Stimulated activated naive CD8-positive, alpha-beta T cell treated with anti-CD3 and anti-CD28 coated beads, Interleukin-15, Interleukin-2, amounts not matched to agents 100 U/mL and 50 U/mL, for 24 hours (primary cell): ENCODE measurements at regions not wholly inside any gene's neighbourhood (a gene's known extent, or its start where the extent isn't known, plus 50 kb on each side); places are given as distances from the start of the nearest gene placed in this dataset.
"Not testable (repeated sequence)": the region's sequence is repeated elsewhere in the genome, so short reads cannot be mapped to it uniquely, and the experiment has no call there.

Source experiments
- ATAC-seq: fragments of 150-1000 bp; cut with Tn5 transposase; one replicate; pipeline ENCODE4 v1.10.0; 2021
- DNase-seq: peaks from one replicate; pipeline ENCODE4 v3.0.0; 2021

DNA sequence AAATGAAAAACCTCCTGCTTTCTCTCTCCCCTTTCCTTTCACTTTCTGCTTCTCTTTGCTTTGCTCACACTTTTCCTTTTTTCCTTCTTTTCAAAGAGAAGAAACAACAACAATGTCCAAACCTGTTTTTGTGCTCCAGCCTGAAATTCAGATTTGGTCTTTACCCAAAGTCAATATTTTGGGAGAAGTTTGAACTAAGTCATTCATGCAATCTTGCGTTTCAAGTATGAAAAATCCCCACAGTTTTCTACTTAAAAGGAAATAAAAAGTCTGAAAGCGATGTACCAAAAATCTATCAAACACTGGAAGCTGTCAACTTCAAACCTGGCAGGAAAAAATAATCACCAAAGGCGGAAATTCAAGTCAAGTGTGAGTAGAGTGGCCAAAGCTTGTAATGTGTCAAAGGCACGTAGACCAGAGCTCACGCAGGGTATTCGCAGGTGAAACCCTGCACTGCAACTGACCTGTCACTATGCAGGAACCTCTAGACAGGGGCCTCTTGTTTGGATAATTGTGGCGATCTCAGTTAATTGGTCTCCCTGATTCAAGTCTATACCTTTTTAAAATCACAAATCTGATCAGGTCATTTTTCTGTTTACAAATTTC lies 118.8 kb upstream of the GALNT15 start:
- ATAC-seq: no peak
- DNase-seq: no peak

DNA sequence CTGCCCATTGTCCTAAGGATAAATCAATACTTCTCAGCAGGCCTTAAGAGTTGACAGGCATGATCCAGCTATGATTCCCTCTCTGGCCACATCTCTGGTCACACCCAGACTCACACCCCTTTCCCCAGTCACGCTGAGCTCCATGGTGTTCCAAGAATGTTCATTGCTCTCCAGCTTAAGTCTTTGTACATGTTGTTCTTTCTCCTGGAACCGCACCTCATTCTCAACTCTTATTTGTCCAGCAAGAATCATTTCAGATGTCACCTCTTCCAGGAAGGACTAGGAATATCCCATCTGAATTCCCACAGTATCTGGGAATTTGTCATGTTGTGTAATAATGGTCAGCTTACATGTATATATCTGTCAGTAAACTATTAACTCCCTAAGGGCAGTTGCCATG lies 118.3 kb upstream of the GALNT15 start:
- ATAC-seq (no peak), DNase-seq (no peak)

DNA sequence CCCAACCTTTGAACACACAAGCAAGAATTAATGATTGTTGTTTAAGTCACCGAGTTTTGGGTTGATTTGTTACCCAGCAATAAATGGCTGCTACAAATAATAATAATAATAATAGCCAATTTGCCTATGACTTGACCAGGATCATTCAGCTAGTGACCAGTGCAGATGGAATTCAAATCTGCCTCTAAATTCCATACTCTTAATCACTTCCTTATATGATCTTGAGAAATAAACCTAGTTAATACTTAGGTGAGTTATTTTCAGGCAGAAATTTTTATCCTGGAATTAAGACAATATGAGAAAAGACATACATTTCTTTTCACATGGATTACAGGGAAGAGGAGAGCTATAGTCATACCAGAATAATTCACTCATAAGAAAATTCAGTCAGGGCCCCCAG lies 116.0 kb upstream of the GALNT15 start:
- DNase-seq: no peak
- no peak for ATAC-seq

DNA sequence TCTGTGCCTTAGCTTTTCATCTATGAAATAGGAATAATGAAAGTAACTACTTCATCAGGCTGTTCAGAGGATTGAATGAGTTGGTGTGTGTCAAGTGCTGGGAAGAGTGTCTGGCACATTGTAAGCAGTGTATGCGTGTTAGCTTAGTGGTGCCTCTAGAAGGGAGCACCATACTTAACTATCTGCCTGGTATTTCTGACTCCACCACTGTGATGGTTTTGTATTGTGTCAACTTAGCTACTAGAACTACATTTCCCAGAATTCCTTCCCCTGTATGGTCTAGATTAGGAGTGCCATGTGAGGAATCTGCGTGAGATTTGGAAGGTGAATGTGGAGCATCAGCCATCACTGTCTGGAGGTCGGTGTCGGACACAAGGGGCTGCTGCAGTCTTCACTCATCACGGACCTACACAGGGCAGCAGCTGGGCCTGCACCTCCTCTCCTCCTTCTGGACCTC lies 115.4 kb upstream of the GALNT15 start:
- ATAC-seq: no peak
- DNase-seq: no peak

DNA sequence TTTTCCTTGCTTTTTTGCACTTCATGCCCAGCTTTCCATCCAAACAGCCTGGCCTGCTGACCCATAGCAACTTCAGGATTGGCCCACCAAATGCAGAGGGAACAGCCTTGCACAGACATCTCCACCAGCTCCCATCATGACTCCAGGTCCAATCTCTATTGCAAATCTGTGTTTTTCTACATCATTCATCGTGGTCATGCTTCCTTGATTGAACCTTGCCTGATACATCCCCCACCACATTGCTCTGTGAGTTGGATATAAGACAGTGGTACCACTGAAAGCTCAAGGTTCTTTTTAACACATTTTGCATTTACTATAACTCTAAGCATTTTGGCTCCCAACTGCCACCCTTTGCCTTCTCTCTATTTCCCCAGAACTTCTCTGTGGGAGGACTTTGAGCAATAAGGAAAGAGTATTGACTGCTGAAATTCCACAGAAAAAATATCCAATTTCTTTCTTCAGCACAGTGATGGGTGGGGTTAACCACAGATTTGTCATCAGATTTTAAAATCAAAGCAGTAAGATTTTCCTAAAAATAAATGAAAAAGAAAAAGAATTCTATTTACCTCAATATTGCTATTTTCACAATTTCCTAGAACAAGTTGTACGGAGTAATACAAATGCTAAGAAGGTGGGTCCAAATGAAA lies 114.6 kb upstream of the GALNT15 start:
- DNase-seq: no peak
- ATAC-seq: no peak

DNA sequence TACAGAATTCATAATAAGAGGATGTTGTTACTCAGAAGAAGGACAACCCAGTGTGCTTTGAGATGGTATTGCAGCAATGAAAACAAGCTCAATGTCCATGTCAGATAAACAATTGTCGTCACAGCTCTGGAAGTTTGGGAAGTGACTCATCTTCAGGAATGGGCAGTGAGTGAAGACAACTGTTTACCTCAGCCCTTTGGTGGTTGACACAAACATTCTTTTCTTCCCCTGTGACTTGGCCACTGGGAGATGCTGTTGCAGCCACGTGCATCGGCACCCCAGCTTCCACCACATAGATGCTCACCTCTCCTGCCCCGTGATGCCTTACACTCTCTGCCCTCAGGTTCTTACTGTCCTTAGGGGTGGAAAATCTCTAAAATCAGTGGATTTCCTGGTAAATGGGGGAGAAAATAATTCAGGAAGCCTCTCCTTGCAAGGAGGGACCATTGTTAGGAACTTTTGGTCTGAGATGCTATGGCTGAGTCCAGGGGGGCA lies 114.1 kb upstream of the GALNT15 start:
- no peak for DNase-seq
- ATAC-seq: no peak

DNA sequence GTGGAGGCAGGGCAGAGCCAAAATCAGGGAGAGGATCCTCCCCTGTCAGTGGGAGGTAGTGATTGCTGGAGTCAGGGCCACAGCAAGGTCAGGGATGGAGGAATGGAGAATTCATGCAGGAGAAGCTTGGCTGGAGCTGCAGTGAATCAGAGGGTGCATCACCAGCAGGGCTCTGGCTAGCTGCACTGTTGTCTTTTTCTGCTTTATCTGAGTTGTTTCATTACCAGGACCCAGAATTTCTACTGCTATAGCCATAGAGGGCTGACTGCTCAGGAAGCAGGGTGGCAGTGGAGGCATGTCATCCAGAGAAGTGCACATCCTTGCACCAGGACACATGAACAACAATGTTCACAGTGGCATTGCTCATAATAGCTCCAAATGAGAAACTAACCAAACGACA lies 113.5 kb upstream of the GALNT15 start:
- DNase-seq: no peak
- ATAC-seq: no peak

DNA sequence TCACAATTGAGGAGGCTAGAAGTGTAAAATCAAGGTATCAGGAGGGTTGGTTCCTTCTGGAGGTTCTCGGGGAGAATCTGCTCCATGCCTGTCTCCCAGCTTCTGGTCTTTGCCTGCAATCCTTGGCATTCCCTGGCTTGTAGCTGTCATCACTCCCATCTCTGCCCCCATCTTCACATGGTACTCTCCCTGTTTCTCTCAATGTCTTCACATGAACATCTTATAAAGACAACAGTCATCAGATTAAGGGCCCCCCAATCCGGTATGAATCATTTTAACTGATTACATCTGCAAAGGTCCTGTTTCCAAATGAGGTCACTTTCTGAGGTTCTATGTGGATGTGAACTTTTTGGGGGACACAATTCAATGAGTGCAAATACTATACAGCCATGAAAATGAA lies 113.0 kb upstream of the GALNT15 start:
- no peak for ATAC-seq
- no peak for DNase-seq

DNA sequence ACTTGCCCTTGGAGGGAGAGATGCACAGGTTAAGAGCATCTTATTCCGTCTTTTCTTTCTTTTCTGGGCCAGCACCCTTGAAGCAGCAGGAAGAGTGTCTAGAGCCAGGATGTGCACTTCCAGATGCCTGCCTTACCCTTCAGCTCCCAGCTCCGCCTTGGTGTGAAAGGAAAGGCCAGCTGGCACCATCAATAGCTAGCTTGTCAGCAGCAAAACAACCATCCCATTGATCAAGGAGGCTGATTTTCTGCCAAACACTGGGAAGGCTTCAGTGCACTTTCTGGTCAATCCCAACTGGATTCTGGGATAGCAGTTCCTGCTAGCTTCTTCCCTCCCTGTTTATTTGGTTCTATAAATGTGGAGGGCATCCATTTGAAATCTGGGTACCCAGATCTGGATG lies 110.9 kb upstream of the GALNT15 start:
- ATAC-seq (no peak), DNase-seq (no peak)

DNA sequence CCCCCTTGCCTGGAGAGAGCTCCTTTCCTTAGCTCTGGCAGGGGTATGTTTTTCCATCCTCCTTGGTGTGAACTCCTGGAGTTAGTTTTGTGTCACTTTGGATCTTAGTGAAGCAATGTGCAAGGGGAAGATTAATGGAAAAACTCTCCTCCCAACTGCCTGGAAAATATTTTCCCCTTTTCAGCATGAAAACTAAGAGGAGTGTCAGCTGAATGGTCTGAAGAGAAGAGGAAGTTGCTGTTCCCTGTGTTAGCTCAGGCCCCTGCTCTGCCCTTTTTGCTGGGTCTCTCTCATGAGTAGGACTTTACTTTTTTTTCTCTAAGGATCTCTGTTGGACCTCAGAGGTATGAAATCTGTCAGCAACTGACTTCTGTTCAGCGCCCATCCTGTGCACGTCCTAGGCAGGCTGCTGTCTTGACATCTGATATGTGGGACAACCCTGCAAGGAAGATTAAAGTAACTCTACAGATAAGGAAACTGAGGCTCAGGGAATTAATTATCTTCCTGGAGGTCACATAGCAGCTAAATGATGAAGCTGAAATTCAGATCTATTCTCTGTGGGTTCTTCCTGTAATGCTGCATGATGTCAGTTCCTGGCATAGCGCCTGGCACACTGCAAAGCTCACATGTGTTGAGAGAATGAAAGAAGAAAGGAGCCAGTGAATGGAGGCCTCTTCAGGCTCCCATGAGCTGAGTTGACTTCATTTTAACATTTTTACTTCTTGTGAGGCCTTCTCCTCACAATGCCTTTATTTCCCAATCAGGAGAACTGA lies 109.7 kb upstream of the GALNT15 start:
- DNase-seq (no peak), ATAC-seq (no peak)

DNA sequence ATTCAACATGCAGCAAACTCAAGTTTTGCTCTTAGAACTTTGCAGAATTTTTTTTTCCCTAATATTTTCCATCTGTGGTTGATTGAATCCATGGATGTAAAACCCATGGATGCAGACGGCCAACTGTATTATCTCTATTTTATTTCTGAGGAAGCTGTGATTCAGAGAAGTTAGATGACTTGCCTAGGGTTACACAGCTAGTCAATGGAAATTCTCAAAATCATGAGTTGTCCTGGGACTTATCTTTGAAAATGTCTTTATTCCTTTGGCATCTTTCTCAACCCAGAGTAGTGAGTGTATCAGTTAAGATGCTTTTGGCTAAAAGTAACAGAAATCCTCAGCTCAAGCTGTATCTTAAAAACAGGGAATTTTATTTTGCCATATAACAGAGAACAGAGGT lies 107.9 kb upstream of the GALNT15 start:
- ATAC-seq (no peak), DNase-seq (no peak)

DNA sequence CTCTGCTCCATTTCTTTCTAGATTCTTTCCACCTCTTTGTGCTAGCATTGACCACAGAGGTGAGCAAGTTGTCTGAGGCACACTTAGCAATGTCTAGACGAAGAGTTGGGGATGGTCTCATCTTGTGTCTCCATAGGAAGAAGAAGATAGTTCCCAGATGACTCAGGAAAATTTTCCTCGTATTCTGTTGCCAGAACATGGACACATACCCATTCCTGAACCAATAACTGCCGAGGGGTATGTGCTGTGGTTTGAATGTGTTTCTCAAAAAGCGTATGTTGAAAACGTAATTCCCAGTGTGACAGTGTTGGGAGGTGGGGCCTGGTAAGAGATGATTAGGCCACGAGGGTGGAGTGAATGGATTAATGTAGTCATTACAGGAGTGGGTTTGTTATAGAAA lies 107.5 kb upstream of the GALNT15 start:
- no peak for ATAC-seq
- DNase-seq: no peak

DNA sequence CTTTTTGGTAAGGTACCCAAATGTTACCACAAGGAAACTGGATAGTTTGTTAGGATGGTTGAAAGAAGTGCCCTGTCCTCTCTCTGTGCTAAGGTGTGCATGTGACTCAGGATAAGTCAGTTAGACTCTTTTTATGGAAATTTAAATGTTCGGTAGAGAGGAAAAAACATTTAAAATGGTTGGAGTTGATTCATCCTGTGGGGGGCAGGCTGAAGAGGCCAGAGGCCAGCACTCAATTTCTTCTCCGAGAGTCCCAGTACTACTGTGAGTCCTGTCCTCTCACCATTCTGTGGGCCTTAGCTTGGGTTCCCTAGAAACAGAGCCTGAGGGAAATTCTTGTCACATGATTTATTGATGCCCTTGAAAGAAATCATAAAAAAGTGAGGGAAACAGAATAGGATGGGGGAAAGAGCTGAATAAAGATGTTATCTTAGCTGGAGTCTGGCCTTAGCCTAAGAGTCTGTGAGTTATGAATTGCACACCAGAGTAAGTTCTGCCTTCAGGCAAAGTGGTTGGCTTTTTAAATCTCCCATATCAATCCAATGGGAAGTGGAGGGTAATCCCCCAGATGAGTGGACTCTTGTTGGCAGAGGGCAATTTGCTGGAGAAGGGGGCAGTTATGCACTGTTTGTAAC lies 106.5 kb upstream of the GALNT15 start:
- no peak for ATAC-seq
- no peak for DNase-seq

DNA sequence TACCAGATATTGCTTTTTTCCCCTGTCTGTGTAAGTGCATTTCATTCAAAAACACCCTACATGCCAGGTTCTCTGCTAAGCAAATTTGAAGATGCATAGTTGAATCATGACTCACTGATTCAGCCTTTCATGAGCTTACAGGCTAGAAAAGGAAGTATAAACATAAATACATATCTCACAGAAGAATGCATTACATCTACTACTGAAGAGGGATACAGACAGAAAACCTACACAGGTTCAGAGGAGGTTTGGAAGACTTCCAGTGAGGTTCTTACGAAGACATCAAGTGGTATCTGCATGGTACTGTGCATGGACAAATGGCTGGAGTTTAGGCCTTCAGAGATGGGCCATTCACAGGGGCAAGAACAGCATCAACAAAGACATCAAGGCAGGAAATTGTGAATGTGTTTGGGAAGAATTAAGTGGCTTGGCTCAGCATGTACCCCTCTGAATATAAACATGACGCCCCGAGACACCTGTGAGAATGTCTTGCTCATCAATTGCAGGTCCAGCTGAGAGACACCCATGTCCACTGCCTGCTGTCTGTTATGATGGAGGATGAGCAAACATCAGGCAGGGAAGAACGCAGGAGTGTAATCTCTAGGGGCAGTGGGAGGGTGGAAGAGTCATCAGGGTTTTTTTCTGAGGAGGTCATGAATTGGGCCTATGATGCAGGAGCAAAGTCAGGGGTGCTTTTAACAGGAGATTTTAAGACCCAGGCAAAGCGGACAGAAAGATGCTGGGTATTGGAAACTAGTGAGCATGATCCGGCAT lies 105.1 kb upstream of the GALNT15 start:
- no peak for DNase-seq

DNA sequence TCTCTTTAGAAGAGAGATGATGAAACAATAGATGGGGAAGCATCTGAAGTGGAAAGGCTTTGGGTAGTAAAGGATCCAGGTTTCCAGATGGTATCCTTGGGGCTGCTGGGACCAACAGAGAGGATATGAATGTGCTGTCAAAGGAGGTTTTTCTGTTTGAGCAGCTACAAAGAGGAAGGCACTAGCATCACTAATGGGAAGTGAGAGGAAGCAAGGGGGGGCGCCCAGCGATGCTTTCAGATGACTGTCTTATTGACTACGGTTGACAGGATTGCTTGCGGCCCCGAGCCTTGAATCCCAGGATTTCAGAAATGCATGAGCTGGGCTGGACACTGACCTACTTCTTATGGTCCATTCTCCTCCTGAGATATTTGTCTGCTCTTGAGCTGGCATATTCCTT lies 103.8 kb upstream of the GALNT15 start:
- DNase-seq (no peak), ATAC-seq (no peak)

More for the DNA sequence above, 105.1 kb upstream of the GALNT15 start:
- no peak for ATAC-seq

DNA sequence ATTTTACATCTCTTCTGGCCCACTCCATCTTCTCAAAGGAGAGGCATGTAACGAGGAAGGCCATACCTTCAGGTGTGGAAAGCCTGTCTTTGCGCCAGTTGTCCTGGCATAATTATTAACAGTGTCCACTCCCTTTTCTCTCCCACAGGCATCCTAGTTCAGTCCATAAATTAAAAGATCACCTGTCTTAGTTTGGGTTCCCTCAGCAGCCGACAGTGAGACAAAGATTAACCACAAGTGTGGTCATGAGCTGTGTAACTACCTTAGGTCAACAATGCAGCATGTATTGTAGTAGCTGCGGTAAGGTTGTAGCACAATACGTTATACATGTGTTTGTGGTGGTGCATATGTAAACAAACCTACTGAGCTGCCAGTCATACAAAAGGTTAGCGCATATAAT lies 103.3 kb upstream of the GALNT15 start:
- ATAC-seq: no peak
- no peak for DNase-seq

DNA sequence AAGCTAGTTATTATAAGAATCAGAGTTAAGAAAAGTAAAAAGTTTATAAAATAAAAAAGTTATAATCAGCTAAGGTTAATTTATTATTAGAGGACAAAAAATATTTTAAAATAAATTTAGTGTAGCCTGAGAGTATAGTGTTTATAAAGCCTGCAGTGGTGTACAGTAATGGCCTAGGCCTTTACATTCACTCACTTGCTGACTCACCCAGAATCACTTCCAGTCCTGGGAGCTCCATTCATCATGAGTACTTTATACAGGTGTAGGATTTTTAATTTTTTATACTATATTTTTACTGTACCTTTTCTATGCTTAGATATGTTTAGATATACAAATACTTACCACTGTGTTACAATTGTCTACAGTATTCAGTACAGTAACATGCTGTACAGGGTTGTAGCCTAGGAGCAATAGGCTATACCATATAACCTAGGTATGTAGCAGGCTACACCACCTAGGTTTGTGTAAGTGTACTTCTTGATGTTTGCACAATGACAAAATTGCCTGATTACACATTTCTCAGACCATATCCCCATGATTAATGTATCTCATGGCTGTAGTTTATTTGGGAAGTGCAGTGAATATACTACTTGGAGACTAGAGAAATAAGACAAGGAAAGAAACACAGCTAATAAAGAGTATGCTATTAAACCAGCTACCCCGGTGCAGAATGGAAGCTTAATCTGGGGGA lies 101.9 kb upstream of the GALNT15 start:
- no peak for ATAC-seq
- no peak for DNase-seq

DNA sequence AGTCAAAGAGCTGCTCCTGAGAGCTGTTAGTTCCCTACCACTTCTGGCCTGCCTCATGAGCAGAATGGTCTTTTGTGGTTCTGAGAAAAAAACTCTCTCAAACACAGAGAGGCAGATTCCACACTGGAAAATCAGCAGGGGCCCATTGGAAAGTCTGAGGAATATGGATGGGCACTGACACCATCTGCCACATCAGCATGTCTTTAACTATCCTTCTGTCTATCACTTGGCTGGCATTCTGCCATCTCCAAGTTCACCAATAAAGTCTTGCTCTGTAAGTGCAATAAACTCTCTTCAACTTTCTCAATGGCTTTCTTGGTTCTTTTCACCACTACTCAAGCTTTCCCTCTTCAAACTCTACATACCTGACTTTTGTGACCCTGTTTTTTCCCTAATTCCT lies 101.3 kb upstream of the GALNT15 start:
- ATAC-seq (no peak), DNase-seq (no peak)

DNA sequence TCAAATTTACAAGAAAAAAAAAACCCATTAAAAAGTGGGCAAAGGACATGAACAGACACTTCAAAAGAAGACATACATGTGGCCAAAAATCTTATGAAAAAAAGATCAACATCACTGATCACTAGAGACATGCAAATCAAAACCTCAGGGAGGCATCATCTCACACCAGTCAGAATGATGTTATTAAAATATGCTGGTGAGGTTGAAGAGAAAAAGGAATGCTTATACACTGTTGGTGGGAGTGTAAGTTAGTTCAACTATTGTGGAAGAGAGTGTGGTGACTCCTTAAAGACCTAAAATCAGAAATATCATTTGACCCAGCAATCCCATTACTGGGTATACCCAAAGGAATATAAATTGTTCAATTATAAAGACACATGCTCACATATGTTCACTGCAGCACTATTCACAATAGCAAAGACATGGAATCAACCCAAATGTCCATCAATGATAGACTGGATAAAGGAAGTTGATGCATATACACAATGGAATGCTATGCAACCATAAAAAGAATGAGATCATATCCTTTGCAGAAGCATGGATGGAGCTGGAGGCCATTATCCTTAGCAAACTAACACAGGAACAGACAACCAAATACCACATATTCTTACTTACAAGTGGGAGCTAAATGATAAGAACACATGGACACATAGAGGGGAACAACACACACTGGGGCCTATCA lies 100.3 kb upstream of the GALNT15 start:
- ATAC-seq, DNase-seq: not testable (repeated sequence)

DNA sequence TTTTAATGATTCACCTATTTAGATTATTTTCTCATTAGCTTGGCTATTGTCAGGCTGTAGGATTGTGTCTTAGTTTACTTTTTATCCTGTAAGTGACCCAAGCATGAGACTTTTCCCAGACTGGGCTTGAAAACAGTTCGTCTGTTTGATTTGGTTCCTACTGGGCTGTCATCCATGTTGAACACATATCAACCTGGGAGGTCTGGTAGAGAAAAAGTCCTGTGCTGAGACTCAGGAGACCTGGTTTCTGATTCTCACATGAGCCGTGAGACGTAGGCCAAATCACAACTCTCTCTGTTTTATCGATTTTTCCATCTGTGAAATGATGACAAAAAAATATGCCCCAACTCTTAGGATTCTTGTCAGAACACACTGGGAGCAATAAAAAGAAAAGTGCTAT lies 98.8 kb upstream of the GALNT15 start:
- no peak for DNase-seq
- no peak for ATAC-seq

DNA sequence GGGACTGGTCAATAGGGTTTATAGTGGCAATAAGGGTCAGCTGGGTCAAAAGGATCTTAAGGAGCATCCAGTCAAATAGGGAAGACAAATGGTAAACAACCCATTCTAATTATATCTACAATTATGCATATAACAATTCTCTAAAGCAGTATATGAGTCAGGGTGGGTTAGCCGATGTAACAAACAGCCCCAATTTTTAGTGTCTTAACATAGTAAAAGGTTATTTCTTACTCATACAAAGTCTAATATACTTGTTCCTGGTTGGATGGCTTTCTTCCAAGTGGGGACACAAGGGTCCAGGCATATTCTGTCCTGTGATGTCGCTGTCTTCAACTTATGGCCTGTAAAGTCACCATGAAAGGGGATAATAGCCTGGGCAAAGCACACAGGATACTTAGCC lies 97.9 kb upstream of the GALNT15 start:
- DNase-seq: no peak
- ATAC-seq: no peak
